Esophagus muscularis mucosa (tissue), 4 donors: ENCODE measurements at regions not wholly inside any gene's neighbourhood (a gene's known extent, or its start where the extent isn't known, plus 50 kb on each side); places are given as distances from the start of the nearest gene placed in this dataset.
"Not testable (repeated sequence)": the region's sequence is repeated elsewhere in the genome, so short reads cannot be mapped to it uniquely, and the experiment has no call there.

Experiments used
- DNase-seq: peaks from one replicate; pipeline ENCODE4 v3.0.0-alpha.2; 2017; ENCODE audit errors: extremely low spot score
- H3K27ac ChIP-seq, 4 donors: fragments of 200-600 bp; sonication (generic); replicated peaks in 1 of 4; 1 replicate in 3 of 4; 2 replicates in 1 of 4; pipeline ENCODE4 v1.5.1; 2016 to 2019; ENCODE audit warnings: mild to moderate bottlenecking in 1 of 4
- H3K27me3 ChIP-seq, 4 donors: fragments of 200-600 bp; sonication (generic); one replicate each; pipeline versions ENCODE4 v1.5.1 to v1.6.0; 2016 to 2019
- H3K36me3 ChIP-seq, 4 donors: fragments of 200-600 bp; sonication (generic); one replicate each; pipeline ENCODE4 v1.5.1; 2016 to 2019
- H3K4me1 ChIP-seq, 4 donors: fragments of 200-600 bp; sonication (generic); one replicate each; pipeline ENCODE4 v1.5.1; 2016 to 2019
- H3K4me3 ChIP-seq, 4 donors: fragments of 200-600 bp; sonication (generic); 1 replicate in 2 of 4; 2 replicates in 2 of 4; pipeline ENCODE4 v1.5.1; 2016 to 2019; ENCODE audit warnings: mild to moderate bottlenecking in 4 of 4, moderate library complexity in 1 of 4
- H3K9me3 ChIP-seq, 4 donors: fragments of 200-600 bp; sonication (generic); 1 replicate in 3 of 4; 2 replicates in 1 of 4; pipeline ENCODE4 v1.5.1; 2016 to 2019
- CTCF ChIP-seq, 3 experiments: fragments of 200-600 bp in 2 of 3; fragments of 450-650 bp in 1 of 3; sonication (generic) in 2 of 3; IDR thresholded peaks; one replicate each; pipeline ENCODE4 v1.5.1; 2017 to 2019; ENCODE audit warnings: antibody characterized with exemption in 3 of 3, mild to moderate bottlenecking in 2 of 3, moderate library complexity in 1 of 3
- EP300 ChIP-seq: sonication (generic); formaldehyde crosslinking; IDR thresholded peaks from one replicate; pipeline ENCODE4 v1.6.1; 2017; ENCODE audit warnings: antibody characterized with exemption
- POLR2A ChIP-seq: fragments of 450-650 bp; IDR thresholded peaks from one replicate; pipeline ENCODE4 v1.6.1; 2017; ENCODE audit warnings: antibody characterized with exemption, moderate library complexity, mild to moderate bottlenecking, low read depth
- POLR2AphosphoS5 ChIP-seq, 2 donors: sonication (generic); formaldehyde crosslinking; IDR thresholded peaks; one replicate each; pipeline ENCODE4 v1.6.1; 2017; ENCODE audit warnings: antibody characterized with exemption in 2 of 2
- WGBS: methylation state at CpG from one replicate; pipeline ENCODE4 v1.1.5; 2018; 5-methylcytosine and 5-hydroxymethylcytosine counted together
- intact Hi-C: fragments of 100-400 bp; cut with DNase I; formaldehyde crosslinking; loops from one replicate; pipeline ENCODE4 v1.15.1; 2023

GRCh38 chr9:16293610-16294009, 576.9 kb downstream of the BNC2 start:
- no peak for DNase-seq
- 71% methylated on average over 2 of the region's 2 CpGs for whole genome bisulfite sequencing
- Histone ChIP-seq H3K36me3 (no peaks in the 10 kb centered on the region), H3K4me1 (peaks cover 0 to 10% (median 6%) of the 10 kb centered on the region in 4 donors), H3K9me3 (no peaks in the 10 kb centered on the region), H3K27me3 (no peaks in the 10 kb centered on the region), H3K27ac (no peak overlapping the region), H3K4me3 (no peak overlapping the region)
- TF ChIP-seq CTCF (IDR thresholded peaks at IDR 0.05) (no peak), EP300 (no peak), POLR2AphosphoS5 (IDR thresholded peaks at IDR 0.05) (no peak), POLR2A (no peak)
- intact Hi-C loops: no loop called here

GRCh38 chr9:16294133-16294770, 576.2 kb downstream of the BNC2 start:
- Histone ChIP-seq H3K9me3 (no peaks in the 10 kb centered on the region), H3K27me3 (no peaks in the 10 kb centered on the region), H3K27ac (no peak overlapping the region), H3K4me3 (no peak overlapping the region), H3K4me1 (peaks cover 0 to 10% (median 6%) of the 10 kb centered on the region in 4 donors), H3K36me3 (no peaks in the 10 kb centered on the region)
- intact Hi-C loops: no loop called here
- DNase-seq: no peak
- 71% methylated on average over 7 of the region's 7 CpGs for WGBS
- TF ChIP-seq POLR2A: no peak
- no peak for TF ChIP-seq POLR2AphosphoS5 (IDR thresholded peaks at IDR 0.05)
- TF ChIP-seq CTCF (IDR thresholded peaks at IDR 0.05): no peak
- no peak for TF ChIP-seq EP300

- DNase-seq, H3K27me3 ChIP-seq, intact Hi-C loops, H3K4me3 ChIP-seq, H3K9me3 ChIP-seq, H3K27ac ChIP-seq, H3K36me3 ChIP-seq: not testable (repeated sequence)
- peaks cover 0 to 10% (median 6%) of the 10 kb centered on the region in 4 donors for H3K4me1 ChIP-seq
- WGBS: 69% methylated on average over 5 of the region's 5 CpGs
These were observed 575.5 kb downstream of the BNC2 start for GRCh38 chr9:16294940-16295339.

- H3K27ac ChIP-seq, DNase-seq, H3K4me3 ChIP-seq, H3K4me1 ChIP-seq, intact Hi-C loops, H3K36me3 ChIP-seq, H3K27me3 ChIP-seq, H3K9me3 ChIP-seq: not testable (repeated sequence)
- WGBS: 91% methylated on average over 3 of the region's 3 CpGs
These were observed 571.1 kb downstream of the BNC2 start for GRCh38 chr9:16299368-16299767.

- WGBS: 93% methylated on average over 6 of the region's 6 CpGs
- H3K36me3 ChIP-seq: no peaks in the 10 kb centered on the region
- no peak overlapping the region for H3K4me3 ChIP-seq
- no peaks in the 10 kb centered on the region for H3K9me3 ChIP-seq
- intact Hi-C loops: no loop called here
- H3K4me1 ChIP-seq: no peaks in the 10 kb centered on the region
- no peak for TF ChIP-seq POLR2A
- TF ChIP-seq EP300: no peak
- TF ChIP-seq CTCF (IDR thresholded peaks at IDR 0.05): no peak
- TF ChIP-seq POLR2AphosphoS5 (IDR thresholded peaks at IDR 0.05): no peak
- H3K27me3 ChIP-seq: no peaks in the 10 kb centered on the region
- no peak overlapping the region for H3K27ac ChIP-seq
- no peak for DNase-seq
These were observed 567.0 kb downstream of the BNC2 start for GRCh38 chr9:16303506-16303905.

- no peak for TF ChIP-seq CTCF (IDR thresholded peaks at IDR 0.05)
- TF ChIP-seq POLR2AphosphoS5 (IDR thresholded peaks at IDR 0.05): no peak
- TF ChIP-seq EP300: no peak
- no peak for TF ChIP-seq POLR2A
- Histone ChIP-seq H3K36me3 (no peaks in the 10 kb centered on the region), H3K4me3 (no peak overlapping the region), H3K9me3 (no peaks in the 10 kb centered on the region), H3K27me3 (no peaks in the 10 kb centered on the region), H3K4me1 (peaks cover 0 to 6% (median 5%) of the 10 kb centered on the region in 4 donors), H3K27ac (no peak overlapping the region)
- WGBS: 74% methylated on average over 3 of the region's 3 CpGs
- no peak for DNase-seq
- intact Hi-C loops: no loop called here
These were observed 566.2 kb downstream of the BNC2 start for GRCh38 chr9:16304301-16304700.
